Left lung (tissue), 4 donors: ENCODE measurements at regions not wholly inside any gene's neighbourhood (a gene's known extent, or its start where the extent isn't known, plus 50 kb on each side); places are given as distances from the start of the nearest gene placed in this dataset.
"Not testable (repeated sequence)": the region's sequence is repeated elsewhere in the genome, so short reads cannot be mapped to it uniquely, and the experiment has no call there.

ENCODE experiments used
- ATAC-seq: fragments of 200-7000 bp; cut with Tn5 transposase; one replicate; pipeline ENCODE4 v1.9.1; 2020; ENCODE audit warnings: moderate library complexity
- DNase-seq, 4 donors: peaks; one replicate each; pipeline ENCODE4 v3.0.0-alpha.2; 2013 to 2020
- H3K27ac ChIP-seq, 2 donors: fragments of 200-600 bp; sonication (generic) in 1 of 2; one replicate each; pipeline versions ENCODE4 v1.5.0 to v1.8.0; 2020 to 2021
- H3K27me3 ChIP-seq, 2 donors: fragments of 200-600 bp; sonication (generic) in 1 of 2; one replicate each; pipeline versions ENCODE4 v1.5.0 to v1.8.0; 2020 to 2021
- H3K36me3 ChIP-seq, 2 donors: fragments of 200-600 bp; sonication (generic) in 1 of 2; one replicate each; pipeline versions ENCODE4 v1.5.0 to v1.8.0; 2020 to 2021
- H3K4me1 ChIP-seq, 2 donors: fragments of 200-600 bp; one replicate each; pipeline ENCODE4 v1.8.0; 2021
- H3K4me3 ChIP-seq, 2 donors: fragments of 200-600 bp; sonication (generic) in 1 of 2; one replicate each; pipeline versions ENCODE4 v1.5.0 to v1.8.0; 2020 to 2021; ENCODE audit warnings: mild to moderate bottlenecking in 1 of 2
- H3K9me3 ChIP-seq, 2 donors: fragments of 200-600 bp; sonication (generic) in 1 of 2; one replicate each; pipeline versions ENCODE4 v1.5.0 to v1.8.0; 2020 to 2021
- CTCF ChIP-seq, 2 donors: fragments of 200-600 bp; sonication (generic) in 1 of 2; IDR thresholded peaks; one replicate each; pipeline versions ENCODE4 v1.5.0 to v1.8.0; 2021; ENCODE audit warnings: antibody characterized with exemption in 2 of 2
- intact Hi-C, 2 donors: fragments of 100-400 bp; cut with DNase I; formaldehyde crosslinking; loops; one replicate each; pipeline versions ENCODE4 v1.11.2 to v1.14.2; 2022
- donor health status: DM: no; HTN: yes; CAD: no.
- donor health status: DM: no; HTN: no; CAD: no.

GRCh38 chr13:64480211-64480610 is 2749.9 kb downstream of the PCDH9 start:
- no peak for TF ChIP-seq CTCF (IDR thresholded peaks at IDR 0.05)
- Histone ChIP-seq H3K27me3 (no peaks in the 10 kb centered on the region), H3K4me3 (no peak overlapping the region), H3K9me3 (no peaks in the 10 kb centered on the region), H3K27ac (no peak overlapping the region), H3K4me1 (no peaks in the 10 kb centered on the region), H3K36me3 (no peaks in the 10 kb centered on the region)
- DNase-seq (no peak), ATAC-seq (no peak)
- intact Hi-C loops = no loop called here

- Histone ChIP-seq H3K36me3 (no peaks in the 10 kb centered on the region), H3K4me1 (no peaks in the 10 kb centered on the region), H3K4me3 (no peak overlapping the region), H3K9me3 (no peaks in the 10 kb centered on the region), H3K27me3 (no peaks in the 10 kb centered on the region), H3K27ac (no peak overlapping the region)
- ATAC-seq (no peak), DNase-seq (no peak)
- no peak for TF ChIP-seq CTCF (IDR thresholded peaks at IDR 0.05)
- intact Hi-C loops = no loop called here
These were observed 2753.0 kb downstream of the PCDH9 start for GRCh38 chr13:64477146-64477545.

- H3K27ac ChIP-seq, intact Hi-C loops, H3K36me3 ChIP-seq, H3K9me3 ChIP-seq, H3K4me3 ChIP-seq, H3K27me3 ChIP-seq, DNase-seq, H3K4me1 ChIP-seq, ATAC-seq: not testable (repeated sequence)
These were observed 2754.0 kb downstream of the PCDH9 start for GRCh38 chr13:64476041-64476568.

- ATAC-seq (no peak), DNase-seq (peak in 2 of 4 donors; percentile 10 to 30)
- Histone ChIP-seq H3K4me3 (no peak overlapping the region), H3K36me3 (no peaks in the 10 kb centered on the region), H3K27me3 (no peaks in the 10 kb centered on the region), H3K4me1 (no peaks in the 10 kb centered on the region), H3K27ac (no peak overlapping the region), H3K9me3 (no peaks in the 10 kb centered on the region)
- TF ChIP-seq CTCF (IDR thresholded peaks at IDR 0.05) = no peak
- intact Hi-C loops = no loop called here
These were observed 2758.2 kb downstream of the PCDH9 start for GRCh38 chr13:64471916-64472315.

GRCh38 chr13:64470751-64471150 is 2759.4 kb downstream of the PCDH9 start:
- H3K9me3 ChIP-seq = no peaks in the 10 kb centered on the region
- H3K36me3 ChIP-seq = no peaks in the 10 kb centered on the region
- TF ChIP-seq CTCF (IDR thresholded peaks at IDR 0.05) = no peak
- intact Hi-C loops = no loop called here
- H3K4me3 ChIP-seq = no peak overlapping the region
- ATAC-seq (no peak), DNase-seq (no peak)
- H3K27ac ChIP-seq = no peak overlapping the region
- no peaks in the 10 kb centered on the region for H3K27me3 ChIP-seq
- H3K4me1 ChIP-seq = no peaks in the 10 kb centered on the region

- intact Hi-C loops = no loop called here
- H3K36me3 ChIP-seq = no peaks in the 10 kb centered on the region
- H3K4me1 ChIP-seq = no peaks in the 10 kb centered on the region
- ATAC-seq (no peak), DNase-seq (no peak)
- H3K4me3 ChIP-seq = no peak overlapping the region
- H3K27ac ChIP-seq = no peak overlapping the region
- TF ChIP-seq CTCF (IDR thresholded peaks at IDR 0.05) = no peak
- H3K27me3 ChIP-seq = no peaks in the 10 kb centered on the region
- no peaks in the 10 kb centered on the region for H3K9me3 ChIP-seq
These were observed 2770.4 kb downstream of the PCDH9 start for GRCh38 chr13:64459778-64460177.
